Mucosa of gallbladder (tissue), 1 donor: ENCODE measurements at regions not wholly inside any gene's neighbourhood (a gene's known extent, or its start where the extent isn't known, plus 50 kb on each side); places are given as distances from the start of the nearest gene placed in this dataset.

ENCODE experiments used
- DNase-seq: peaks from one replicate; pipeline ENCODE4 v3.0.0-alpha.2; 2020; ENCODE audit warnings: low spot score
- donor health status: DM: no; HTN: no; CAD: no.

GRCh38 chr16:5851393-5851982, 753.9 kb upstream of the EEF2KMT start:
- DNase-seq, result no peak

- no peak for DNase-seq
These were observed 753.2 kb upstream of the EEF2KMT start for GRCh38 chr16:5850632-5851392.

GRCh38 chr16:5845046-5845445, 747.5 kb upstream of the EEF2KMT start:
- no peak for DNase-seq

GRCh38 chr16:5841974-5842373, 744.4 kb upstream of the EEF2KMT start:
- DNase-seq, result no peak

- DNase-seq, result no peak
These were observed 741.1 kb upstream of the EEF2KMT start for GRCh38 chr16:5838725-5839124.

GRCh38 chr16:5838071-5838470, 740.5 kb upstream of the EEF2KMT start:
- no peak for DNase-seq

- no peak for DNase-seq
These were observed 739.5 kb upstream of the EEF2KMT start for GRCh38 chr16:5837007-5837670.

- DNase-seq, result no peak
These were observed 738.3 kb upstream of the EEF2KMT start for GRCh38 chr16:5835876-5836275.

- no peak for DNase-seq
These were observed 728.7 kb upstream of the EEF2KMT start for GRCh38 chr16:5826332-5826731.

GRCh38 chr16:5820472-5820871, 722.9 kb upstream of the EEF2KMT start:
- no peak for DNase-seq

GRCh38 chr16:5815570-5816237, 718.1 kb upstream of the EEF2KMT start:
- DNase-seq, result no peak

- DNase-seq, result no peak
These were observed 703.8 kb upstream of the EEF2KMT start for GRCh38 chr16:5801396-5801795.

- no peak for DNase-seq
These were observed 696.0 kb upstream of the EEF2KMT start for GRCh38 chr16:5793556-5793955.

- DNase-seq, result peak; percentile 45
These were observed 693.5 kb upstream of the EEF2KMT start for GRCh38 chr16:5791011-5791657.

- DNase-seq, result no peak
These were observed 692.9 kb upstream of the EEF2KMT start for GRCh38 chr16:5790512-5790911.

GRCh38 chr16:5789033-5789432, 691.4 kb upstream of the EEF2KMT start:
- DNase-seq, result no peak

GRCh38 chr16:5781436-5781835, 683.8 kb upstream of the EEF2KMT start:
- DNase-seq, result no peak

GRCh38 chr16:5776876-5777275, 679.3 kb upstream of the EEF2KMT start:
- no peak for DNase-seq

GRCh38 chr16:5775916-5776315, 678.3 kb upstream of the EEF2KMT start:
- DNase-seq, result no peak

- DNase-seq, result no peak
These were observed 672.5 kb upstream of the EEF2KMT start for GRCh38 chr16:5770118-5770517.

GRCh38 chr16:5769513-5769912, 671.9 kb upstream of the EEF2KMT start:
- DNase-seq, result no peak

GRCh38 chr16:5768445-5768844, 670.9 kb upstream of the EEF2KMT start:
- DNase-seq, result no peak
